GM12878 (cell line): ENCODE measurements at regions not wholly inside any gene's neighbourhood (a gene's known extent, or its start where the extent isn't known, plus 50 kb on each side); places are given as distances from the start of the nearest gene placed in this dataset.

ENCODE experiments used
- ATAC-seq: fragments of 200-7000 bp; cut with Tn5 transposase; 3 replicates; pipeline ENCODE4 v1.9.1; 2020; ENCODE audit warnings: mild to moderate bottlenecking, moderate library complexity
- BruUV-seq: library from RNA; stranded (reverse); fragments of 400-500 nt; replicated peaks from 2 replicates; lab custom pipeline; 2021; lab: Mats Ljungman, UMichigan
- CTCF ChIA-PET: fragments of 300-600 bp; sonication (Branson Sonifier 250); formaldehyde crosslinking; extraction: SDS; loops from one replicate; lab custom pipeline; 2021; ENCODE audit warnings: inconsistent platforms; lab: Yijun Ruan, JAX
- POLR2A ChIA-PET: fragments of 350-600 bp; formaldehyde crosslinking; extraction: SDS; loops from one replicate; lab custom pipeline; 2021; ENCODE audit warnings: inconsistent platforms; lab: Charles Lee
- RAD21 ChIA-PET: fragments of 300-600 bp; sonication (Branson Sonifier 250); formaldehyde crosslinking; loops from one replicate; lab custom pipeline; 2023; ENCODE audit warnings: antibody characterized with exemption; ENCODE audit not compliant: unreplicated experiment; lab: Charles Lee
- SMC1A ChIA-PET: fragments of 300-600 bp; sonication (Branson Sonifier 250); formaldehyde crosslinking; loops from one replicate; lab custom pipeline; 2023; ENCODE audit not compliant: unreplicated experiment, uncharacterized antibody; lab: Charles Lee
- DNase-seq: peaks from one replicate; pipeline ENCODE4 v3.0.0-alpha.2; 2011; ENCODE audit warnings: low read depth, low spot score
- FAIRE-seq: peaks from 3 replicates; lab custom pipeline; 2011; peaks lifted over from hg19 to GRCh38; lab: Jason Lieb, UNC
- H2AFZ ChIP-seq: 2 replicates; pipeline ENCODE4 v1.6.0; 2011; ENCODE audit warnings: low read depth, low read length, control low read depth; ENCODE audit not compliant: control insufficient read depth
- H3K27ac ChIP-seq: 2 replicates; pipeline ENCODE4 v1.5.1; 2011; ENCODE audit warnings: control low read depth; ENCODE audit not compliant: control insufficient read depth, insufficient read depth
- H3K27me3 ChIP-seq, 2 experiments: replicated peaks in 1 of 2; 2 replicates each; pipeline versions ENCODE4 v1.6.0 to v1.6.1; 2011; ENCODE audit warnings: low read length in 1 of 2; ENCODE audit not compliant: control insufficient read depth in 2 of 2, insufficient read depth in 2 of 2
- H3K36me3 ChIP-seq, 2 experiments: 2 replicates each; pipeline ENCODE4 v1.5.1; 2011; ENCODE audit warnings: low read length in 1 of 2; ENCODE audit not compliant: control insufficient read depth in 2 of 2, insufficient read depth in 2 of 2
- H3K4me1 ChIP-seq: 2 replicates; pipeline ENCODE4 v1.6.1; 2011; ENCODE audit warnings: mild to moderate bottlenecking, low read length, moderate library complexity, mixed read lengths; ENCODE audit not compliant: control insufficient read depth, insufficient read depth
- H3K4me2 ChIP-seq: 2 replicates; pipeline ENCODE4 v1.6.0; 2011; ENCODE audit warnings: control low read depth; ENCODE audit not compliant: control insufficient read depth, insufficient read depth
- H3K4me3 ChIP-seq: fragments of 200-600 bp; sonication (generic); 2 replicates; pipeline ENCODE4 v1.5.1; 2016
- H3K79me2 ChIP-seq: 2 replicates; pipeline ENCODE4 v1.6.0; 2011; ENCODE audit warnings: low read length; ENCODE audit not compliant: control insufficient read depth, insufficient read depth
- H3K9ac ChIP-seq: 2 replicates; pipeline ENCODE4 v1.8.0; 2011; ENCODE audit warnings: low read length, control low read depth, mixed read lengths; ENCODE audit not compliant: control insufficient read depth, insufficient read depth
- H3K9me3 ChIP-seq: replicated peaks from 3 replicates; pipeline ENCODE4 v1.5.1; 2011; ENCODE audit warnings: mild to moderate bottlenecking, low read length; ENCODE audit not compliant: control insufficient read depth, insufficient read depth
- H4K20me1 ChIP-seq: 2 replicates; pipeline ENCODE4 v1.6.0; 2011; ENCODE audit not compliant: control insufficient read depth, insufficient read depth
- GABPA ChIP-seq: IDR thresholded peaks from 2 replicates; pipeline ENCODE4 v1.6.1; 2014; ENCODE audit warnings: antibody characterized with exemption, low read depth, mild to moderate bottlenecking, inconsistent platforms
- WGBS: methylation state at CpG from one replicate; pipeline ENCODE4 v1.1.6; 2016; ENCODE audit warnings: low lambda C conversion rate; ENCODE audit not compliant: insufficient replicate concordance, insufficient coverage; ENCODE audit errors: missing lambda C conversion rate; 5-methylcytosine and 5-hydroxymethylcytosine counted together
- in situ Hi-C: fragments of 300-500 bp; cut with MboI; formaldehyde crosslinking; loops from 9 replicates; pipeline ENCODE4 v1.14.3; 2018; ENCODE audit warnings: mixed read lengths
- intact Hi-C: fragments of 100-400 bp; cut with micrococcal nuclease; formaldehyde crosslinking; loops from one replicate; pipeline ENCODE4 v1.14.2; 2022; ENCODE audit not compliant: unreplicated experiment
- TF ChIP-seq, protein P1 (sequence below): fragments of 450-650 bp; formaldehyde crosslinking; IDR thresholded peaks from 2 replicates; pipeline ENCODE4 v1.4.0; 2022; ENCODE audit warnings: mild to moderate bottlenecking, moderate library complexity
- TF ChIP-seq, protein P2 (sequence below): IDR thresholded peaks from 2 replicates; pipeline ENCODE4 v1.6.1; 2011; ENCODE audit warnings: mild to moderate bottlenecking, low read depth, low read length, moderate library complexity; ENCODE audit not compliant: insufficient replicate concordance

DNA sequence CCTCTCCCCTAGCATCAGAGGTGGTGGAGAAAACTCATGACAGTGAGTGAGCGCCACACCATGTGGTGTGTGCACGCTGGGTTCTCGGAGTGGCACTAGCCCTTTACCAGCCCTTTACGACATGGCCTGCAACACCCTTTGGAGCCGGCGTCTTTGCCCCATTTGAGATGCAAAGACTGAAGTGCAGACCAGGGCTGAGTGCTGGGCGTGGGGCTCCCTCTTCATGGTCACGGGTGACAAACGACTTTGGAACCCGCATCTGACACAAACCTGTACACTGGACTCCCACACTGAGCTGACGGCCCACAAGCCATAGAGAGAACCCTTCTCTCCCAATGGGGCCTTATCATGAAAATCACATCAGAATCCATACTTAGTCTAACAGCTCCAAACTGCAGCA, 76.8 kb upstream of the ALDH1L1 start:
- in situ Hi-C loops (no loop called here), intact Hi-C loops (loop anchor here (5.0 kb wide), 1 partner anchor 130 kb away; no protein-coding TSS in a partner anchor)
- Histone ChIP-seq H3K79me2 (no peaks in the 10 kb centered on the region), H3K36me3 (no peaks in the 10 kb centered on the region), H4K20me1 (no peaks in the 10 kb centered on the region), H3K27me3 (no peaks in the 10 kb centered on the region; a peak in 1 of 4 replicates), H3K4me1 (no peaks in the 10 kb centered on the region), H3K9ac (no peak overlapping the region), H3K9me3 (no peaks in the 10 kb centered on the region), H3K4me3 (no peak overlapping the region), H3K27ac (no peak overlapping the region), H3K4me2 (no peak overlapping the region), H2AFZ (no peak overlapping the region)
- RAD21 ChIA-PET = no interaction called here
- FAIRE-seq (no peak), DNase-seq (no peak), ATAC-seq (no peak)
- TF ChIP-seq, protein P1, sequence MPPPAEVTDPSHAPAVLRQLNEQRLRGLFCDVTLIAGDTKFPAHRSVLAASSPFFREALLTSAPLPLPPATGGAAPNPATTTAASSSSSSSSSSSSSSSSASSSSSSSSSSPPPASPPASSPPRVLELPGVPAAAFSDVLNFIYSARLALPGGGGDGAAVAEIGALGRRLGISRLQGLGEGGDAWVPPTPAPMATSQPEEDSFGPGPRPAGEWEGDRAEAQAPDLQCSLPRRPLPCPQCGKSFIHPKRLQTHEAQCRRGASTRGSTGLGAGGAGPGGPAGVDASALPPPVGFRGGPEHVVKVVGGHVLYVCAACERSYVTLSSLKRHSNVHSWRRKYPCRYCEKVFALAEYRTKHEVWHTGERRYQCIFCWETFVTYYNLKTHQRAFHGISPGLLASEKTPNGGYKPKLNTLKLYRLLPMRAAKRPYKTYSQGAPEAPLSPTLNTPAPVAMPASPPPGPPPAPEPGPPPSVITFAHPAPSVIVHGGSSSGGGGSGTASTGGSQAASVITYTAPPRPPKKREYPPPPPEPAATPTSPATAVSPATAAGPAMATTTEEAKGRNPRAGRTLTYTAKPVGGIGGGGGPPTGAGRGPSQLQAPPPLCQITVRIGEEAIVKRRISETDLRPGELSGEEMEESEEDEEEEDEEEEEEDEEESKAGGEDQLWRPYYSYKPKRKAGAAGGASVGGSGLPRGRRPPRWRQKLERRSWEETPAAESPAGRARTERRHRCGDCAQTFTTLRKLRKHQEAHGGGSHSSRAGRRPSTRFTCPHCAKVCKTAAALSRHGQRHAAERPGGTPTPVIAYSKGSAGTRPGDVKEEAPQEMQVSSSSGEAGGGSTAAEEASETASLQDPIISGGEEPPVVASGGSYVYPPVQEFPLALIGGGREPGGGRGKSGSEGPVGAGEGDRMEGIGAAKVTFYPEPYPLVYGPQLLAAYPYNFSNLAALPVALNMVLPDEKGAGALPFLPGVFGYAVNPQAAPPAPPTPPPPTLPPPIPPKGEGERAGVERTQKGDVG (CRISPR knock-in tag) = no peak
- no peak for TF ChIP-seq GABPA
- TF ChIP-seq, protein P2, sequence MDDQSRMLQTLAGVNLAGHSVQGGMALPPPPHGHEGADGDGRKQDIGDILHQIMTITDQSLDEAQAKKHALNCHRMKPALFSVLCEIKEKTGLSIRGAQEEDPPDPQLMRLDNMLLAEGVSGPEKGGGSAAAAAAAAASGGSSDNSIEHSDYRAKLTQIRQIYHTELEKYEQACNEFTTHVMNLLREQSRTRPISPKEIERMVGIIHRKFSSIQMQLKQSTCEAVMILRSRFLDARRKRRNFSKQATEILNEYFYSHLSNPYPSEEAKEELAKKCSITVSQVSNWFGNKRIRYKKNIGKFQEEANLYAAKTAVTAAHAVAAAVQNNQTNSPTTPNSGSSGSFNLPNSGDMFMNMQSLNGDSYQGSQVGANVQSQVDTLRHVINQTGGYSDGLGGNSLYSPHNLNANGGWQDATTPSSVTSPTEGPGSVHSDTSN = no peak
- CTCF ChIA-PET = no interaction called here
- no TSS peak for BruUV-seq
- POLR2A ChIA-PET = interaction anchor here (0.5 kb wide), 1 partner anchor 134 kb away, joined by 3 read pairs; no protein-coding TSS in a partner anchor
- SMC1A ChIA-PET = no interaction called here
- 51% methylated on average over 11 of the region's 11 CpGs for WGBS
